ENCODE measurements at regions not wholly inside any gene's neighbourhood (a gene's known extent, or its start where the extent isn't known, plus 50 kb on each side); places are given as distances from the start of the nearest gene placed in this dataset.
A peak's percentile ranks its signal among the peaks of the same experiment; 100 is the strongest.

DNA sequence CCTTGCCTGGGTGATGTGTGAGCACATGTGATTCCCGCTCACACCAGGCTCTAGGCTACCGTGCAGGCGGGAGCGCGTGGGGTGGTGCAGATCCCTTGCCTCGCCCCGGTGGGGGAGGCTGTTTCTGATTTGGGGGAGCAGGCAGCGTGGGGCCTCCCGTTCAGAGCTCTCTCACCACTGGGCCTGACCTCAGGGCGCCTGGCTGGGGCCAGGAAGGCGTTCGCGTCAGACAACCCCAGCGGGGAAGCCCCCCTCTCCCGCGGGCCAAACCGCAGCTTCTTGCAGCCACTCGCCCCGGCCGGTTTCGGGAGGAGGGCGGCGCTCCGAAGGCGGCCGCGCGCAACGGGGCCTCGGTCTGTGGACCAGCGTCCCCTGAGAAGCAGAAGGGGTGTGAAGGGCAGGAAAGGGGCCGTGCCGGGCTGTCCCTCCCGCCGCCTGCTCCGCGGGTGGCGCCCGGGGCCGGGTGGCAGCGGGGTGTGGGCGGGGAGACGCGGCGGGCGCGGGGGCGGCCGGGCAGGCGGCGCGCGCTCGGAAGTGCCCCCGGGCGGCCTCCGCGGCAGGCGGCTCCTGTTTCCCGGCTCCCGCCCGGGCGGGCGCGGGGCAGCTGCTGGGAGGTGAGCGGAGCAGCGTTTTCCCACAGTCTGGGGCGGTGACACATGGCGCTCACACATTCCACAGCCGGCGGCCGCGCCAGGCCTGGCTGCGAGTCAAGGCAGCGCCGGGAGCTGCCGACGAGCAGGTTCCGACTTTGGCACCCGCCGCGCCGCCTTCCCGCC lies 65.1 kb upstream of the HES1 start:
- no peaks in the 10 kb centered on the region for H3K9me2 ChIP-seq (replicated peaks; ENCODE audit: control insufficient read depth, low read length)
- TF ChIP-seq EZH2phosphoT487 (IDR thresholded peaks at IDR 0.05; ENCODE audit: borderline replicate concordance, low read length) (no peak), CTCF (IDR thresholded peaks at IDR 0.05; ENCODE audit: low read depth, low read length, poor library complexity, severe bottlenecking) (no peak)
- H3F3A ChIP-seq (ENCODE audit: control insufficient read depth, insufficient read depth), result peaks cover 2% of the 10 kb centered on the region; the same call in 1 of the 2 replicates
- H3K27ac ChIP-seq (ENCODE audit: low read depth, low read length), result peak overlapping the region; percentile 34
- peak overlapping the region; percentile 73 for H3K4me2 ChIP-seq (ENCODE audit: low read length)
- peaks cover 42% of the 10 kb centered on the region for H3K4me1 ChIP-seq (ENCODE audit: control insufficient read depth, low read length)
- H3K4me3 ChIP-seq (ENCODE audit: low read length), result peak overlapping the region; percentile 74
- H3K27me3 ChIP-seq (ENCODE audit: control insufficient read depth, low read length), result no peaks in the 10 kb centered on the region; the same call in 1 of the 2 replicates
- no peaks in the 10 kb centered on the region for H3K36me3 ChIP-seq (ENCODE audit: control insufficient read depth, low read length)
- no peaks in the 10 kb centered on the region for H3K79me2 ChIP-seq (ENCODE audit: control insufficient read depth, low read length)
- peaks cover 6% of the 10 kb centered on the region for H3K9me3 ChIP-seq (ENCODE audit: control insufficient read depth, insufficient read depth, low read length)
- H4K20me1 ChIP-seq (ENCODE audit: control insufficient read depth, insufficient read depth, low read depth, low read length), result no peaks in the 10 kb centered on the region

- Histone ChIP-seq H3K9me2 (replicated peaks; ENCODE audit: control insufficient read depth, low read length) (no peaks in the 10 kb centered on the region), H3K9me3 (ENCODE audit: control insufficient read depth, insufficient read depth, low read length) (peaks cover 6% of the 10 kb centered on the region), H3K36me3 (ENCODE audit: control insufficient read depth, low read length) (no peaks in the 10 kb centered on the region), H3K79me2 (ENCODE audit: control insufficient read depth, low read length) (no peaks in the 10 kb centered on the region), H3K4me3 (ENCODE audit: low read length) (no peak overlapping the region), H3K4me2 (ENCODE audit: low read length) (no peak overlapping the region), H3K27ac (ENCODE audit: low read depth, low read length) (no peak overlapping the region), H3F3A (ENCODE audit: control insufficient read depth, insufficient read depth) (peaks cover 2% of the 10 kb centered on the region; the same call in 1 of the 2 replicates), H3K27me3 (ENCODE audit: control insufficient read depth, low read length) (no peaks in the 10 kb centered on the region; the same call in 1 of the 2 replicates), H4K20me1 (ENCODE audit: control insufficient read depth, insufficient read depth, low read depth, low read length) (no peaks in the 10 kb centered on the region), H3K4me1 (ENCODE audit: control insufficient read depth, low read length) (peaks cover 46% of the 10 kb centered on the region)
- no peak for TF ChIP-seq EZH2phosphoT487 (IDR thresholded peaks at IDR 0.05; ENCODE audit: borderline replicate concordance, low read length)
- no peak for TF ChIP-seq CTCF (IDR thresholded peaks at IDR 0.05; ENCODE audit: low read depth, low read length, poor library complexity, severe bottlenecking)
Measured at GRCh38 chr3:194072097-194072428, 63.9 kb upstream of the HES1 start.

DNA sequence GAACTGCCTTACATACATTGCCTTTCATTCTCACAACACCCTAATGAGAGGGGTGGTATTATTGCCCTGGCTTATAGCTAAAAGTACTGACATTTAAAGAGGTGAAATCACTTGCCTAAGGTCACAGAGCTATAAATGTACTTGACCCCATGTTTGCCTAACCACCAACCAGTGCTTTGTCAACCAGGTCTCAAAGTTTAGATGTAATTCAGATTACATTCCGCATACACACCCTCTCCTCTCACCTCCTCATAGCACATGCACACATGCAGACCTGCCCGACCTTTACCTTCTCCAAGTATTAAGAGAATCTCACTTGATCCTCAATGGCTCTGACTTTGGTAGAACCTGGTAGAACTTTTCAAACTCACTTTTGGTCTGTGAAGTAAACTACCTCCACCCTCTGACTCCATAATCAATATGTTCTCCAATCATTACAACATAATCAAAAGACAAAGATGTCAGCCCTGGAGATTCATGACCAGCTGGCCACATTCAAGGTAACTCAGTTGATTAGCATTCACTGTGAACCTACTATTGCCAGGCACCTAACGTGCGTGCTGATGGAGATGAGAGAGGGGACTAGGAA lies 63.2 kb upstream of the HES1 start:
- Histone ChIP-seq H3K27me3 (ENCODE audit: control insufficient read depth, low read length) (peaks cover 6% of the 10 kb centered on the region), H3K4me2 (ENCODE audit: low read length) (no peak overlapping the region), H4K20me1 (ENCODE audit: control insufficient read depth, insufficient read depth, low read depth, low read length) (no peaks in the 10 kb centered on the region), H3K36me3 (ENCODE audit: control insufficient read depth, low read length) (no peaks in the 10 kb centered on the region), H3K4me1 (ENCODE audit: control insufficient read depth, low read length) (peaks cover 46% of the 10 kb centered on the region), H3K27ac (ENCODE audit: low read depth, low read length) (no peak overlapping the region), H3K4me3 (ENCODE audit: low read length) (no peak overlapping the region), H3K79me2 (ENCODE audit: control insufficient read depth, low read length) (no peaks in the 10 kb centered on the region), H3K9me3 (ENCODE audit: control insufficient read depth, insufficient read depth, low read length) (peaks cover under 1% of the 10 kb centered on the region), H3K9me2 (replicated peaks; ENCODE audit: control insufficient read depth, low read length) (no peaks in the 10 kb centered on the region), H3F3A (ENCODE audit: control insufficient read depth, insufficient read depth) (peaks cover 2% of the 10 kb centered on the region; the same call in 1 of the 2 replicates)
- TF ChIP-seq CTCF (IDR thresholded peaks at IDR 0.05; ENCODE audit: low read depth, low read length, poor library complexity, severe bottlenecking) (no peak), EZH2phosphoT487 (IDR thresholded peaks at IDR 0.05; ENCODE audit: borderline replicate concordance, low read length) (no peak)
